Mesenchymal stem cell (in vitro differentiated cells and primary cell): ENCODE measurements at regions not wholly inside any gene's neighbourhood (a gene's known extent, or its start where the extent isn't known, plus 50 kb on each side); places are given as distances from the start of the nearest gene placed in this dataset.

Experiments
- DNase-seq: peaks from one replicate; pipeline ENCODE4 v3.0.0-alpha.2; 2013
- H2AFZ ChIP-seq: one replicate; pipeline ENCODE4 v1.6.1; 2013; ENCODE audit warnings: low read depth, mild to moderate bottlenecking, control low read depth, inconsistent platforms, low read length, moderate library complexity
- H2AK5ac ChIP-seq: 2 replicates; pipeline ENCODE4 v1.6.1; 2013; ENCODE audit warnings: low read length, moderate library complexity, mild to moderate bottlenecking, inconsistent platforms; ENCODE audit not compliant: severe bottlenecking
- H2BK120ac ChIP-seq: one replicate; pipeline ENCODE4 v1.6.1; 2013; ENCODE audit warnings: low read depth, mild to moderate bottlenecking, inconsistent platforms, low read length, moderate library complexity
- H2BK12ac ChIP-seq, 2 experiments: one replicate each; pipeline ENCODE4 v1.6.1; 2013; ENCODE audit warnings: inconsistent platforms in 2 of 2, low read length in 2 of 2, mild to moderate bottlenecking in 2 of 2, moderate library complexity in 2 of 2, control low read depth in 1 of 2
- H2BK15ac ChIP-seq: one replicate; pipeline ENCODE4 v1.6.1; 2013; ENCODE audit warnings: mild to moderate bottlenecking, low read depth, inconsistent platforms; ENCODE audit not compliant: poor library complexity, severe bottlenecking
- H2BK5ac ChIP-seq: 2 replicates; pipeline ENCODE4 v1.6.1; 2013; ENCODE audit warnings: low read depth, mild to moderate bottlenecking, low read length, control low read depth, inconsistent platforms; ENCODE audit not compliant: poor library complexity, severe bottlenecking
- H3K14ac ChIP-seq, 2 experiments: one replicate each; pipeline ENCODE4 v1.6.1; 2013; ENCODE audit warnings: inconsistent platforms in 2 of 2, low read length in 2 of 2, control low read depth in 1 of 2, mild to moderate bottlenecking in 1 of 2, moderate library complexity in 1 of 2
- H3K18ac ChIP-seq, 2 experiments: one replicate each; pipeline ENCODE4 v1.6.1; 2013; ENCODE audit warnings: inconsistent platforms in 2 of 2, low read length in 2 of 2, control low read depth in 1 of 2, low read depth in 1 of 2, mild to moderate bottlenecking in 1 of 2
- H3K23ac ChIP-seq, 2 experiments: one replicate each; pipeline ENCODE4 v1.6.1; 2013; ENCODE audit warnings: inconsistent platforms in 2 of 2, low read length in 2 of 2, mild to moderate bottlenecking in 2 of 2, moderate library complexity in 2 of 2, control low read depth in 1 of 2
- H3K27ac ChIP-seq: 2 replicates; pipeline ENCODE4 v1.5.1; 2013; ENCODE audit warnings: mild to moderate bottlenecking, moderate library complexity, low read length, control low read depth, inconsistent platforms; ENCODE audit not compliant: poor library complexity, severe bottlenecking
- H3K27me3 ChIP-seq, 2 experiments: 2 replicates each; pipeline versions ENCODE4 v1.6.1 to v1.7.0; 2013; ENCODE audit warnings: low read length in 2 of 2, mild to moderate bottlenecking in 2 of 2, moderate library complexity in 2 of 2, control low read depth in 1 of 2, inconsistent platforms in 1 of 2; ENCODE audit not compliant: control insufficient read depth in 1 of 2, insufficient read depth in 1 of 2
- H3K36me3 ChIP-seq, 2 experiments: 2 replicates each; pipeline versions ENCODE4 v1.6.1 to v1.7.0; 2013; ENCODE audit warnings: low read length in 2 of 2, control low read depth in 1 of 2, inconsistent platforms in 1 of 2, low read depth in 1 of 2, mild to moderate bottlenecking in 1 of 2; ENCODE audit not compliant: insufficient read depth in 2 of 2, control insufficient read depth in 1 of 2
- H3K4ac ChIP-seq, 2 experiments: one replicate each; pipeline ENCODE4 v1.6.1; 2013; ENCODE audit warnings: inconsistent platforms in 2 of 2, low read length in 2 of 2, mild to moderate bottlenecking in 2 of 2, moderate library complexity in 2 of 2, control low read depth in 1 of 2, low read depth in 1 of 2
- H3K4me1 ChIP-seq: 2 replicates; pipeline ENCODE4 v1.6.1; 2013; ENCODE audit warnings: low read depth, low read length, control low read depth; ENCODE audit not compliant: control insufficient read depth, insufficient read depth
- H3K4me2 ChIP-seq: 2 replicates; pipeline ENCODE4 v1.6.1; 2013; ENCODE audit warnings: low read length, mild to moderate bottlenecking, inconsistent platforms; ENCODE audit not compliant: poor library complexity, severe bottlenecking
- H3K4me3 ChIP-seq, 2 experiments: 2 replicates each; pipeline versions ENCODE4 v1.5.1 to v1.7.0; 2013; ENCODE audit warnings: low read length in 2 of 2, mild to moderate bottlenecking in 2 of 2, control low read depth in 1 of 2, low read depth in 1 of 2; ENCODE audit not compliant: insufficient read depth in 1 of 2
- H3K79me1 ChIP-seq: replicated peaks from 2 replicates; pipeline ENCODE4 v1.6.1; 2013; ENCODE audit warnings: mild to moderate bottlenecking, control low read depth, low read length, inconsistent platforms; ENCODE audit not compliant: poor library complexity, severe bottlenecking
- H3K9ac ChIP-seq: 2 replicates; pipeline ENCODE4 v1.7.0; 2013; ENCODE audit warnings: mild to moderate bottlenecking, low read length, moderate library complexity
- H3K9me3 ChIP-seq: 2 replicates; pipeline ENCODE4 v1.7.0; 2013; ENCODE audit warnings: mild to moderate bottlenecking, low read length; ENCODE audit not compliant: control insufficient read depth
- H4K8ac ChIP-seq: one replicate; pipeline ENCODE4 v1.6.1; 2013; ENCODE audit warnings: inconsistent platforms, mild to moderate bottlenecking, low read length, moderate library complexity
- H4K91ac ChIP-seq: one replicate; pipeline ENCODE4 v1.6.1; 2013; ENCODE audit warnings: mild to moderate bottlenecking, low read length, inconsistent platforms
- WGBS: methylation state at CpG from one replicate; pipeline ENCODE4 v1.1.7; 2013; ENCODE audit warnings: mixed read lengths; 5-methylcytosine and 5-hydroxymethylcytosine counted together

DNA sequence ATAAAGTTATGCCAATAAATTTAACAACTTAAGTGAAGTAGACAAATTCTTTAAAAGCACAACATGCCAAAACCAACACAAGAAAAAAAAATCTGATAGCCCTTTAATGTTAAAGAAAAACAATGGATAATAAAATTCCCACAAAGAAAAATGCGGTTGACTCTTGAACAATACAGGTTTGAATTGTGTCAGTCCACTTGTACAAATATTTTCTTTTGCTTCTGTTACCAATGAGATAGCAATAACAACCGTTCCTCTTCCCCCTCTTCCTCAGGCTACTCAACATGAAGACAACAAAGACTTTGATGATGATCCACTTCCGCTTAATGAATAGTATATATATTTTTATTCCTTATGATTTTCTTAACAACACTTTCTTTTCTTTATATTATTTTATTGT, 283.9 kb upstream of the MAN1A1 start:
- no peak overlapping the region for H3K4me3 ChIP-seq
- no peak overlapping the region for H2AFZ ChIP-seq
- H3K18ac ChIP-seq, result no peak overlapping the region
- H4K8ac ChIP-seq, result no peak overlapping the region
- DNase-seq, result no peak
- no peak overlapping the region for H3K14ac ChIP-seq
- H4K91ac ChIP-seq, result no peak overlapping the region
- no peak overlapping the region for H2AK5ac ChIP-seq
- H2BK12ac ChIP-seq, result no peak overlapping the region
- H2BK5ac ChIP-seq, result no peak overlapping the region
- no peak overlapping the region for H2BK120ac ChIP-seq
- H3K27ac ChIP-seq, result no peak overlapping the region
- no peaks in the 10 kb centered on the region for H3K4me1 ChIP-seq
- no peaks in the 10 kb centered on the region for H3K27me3 ChIP-seq
- WGBS, result 100% methylated on average over 1 of the region's 3 CpGs
- H3K9ac ChIP-seq, result no peak overlapping the region
- no peak overlapping the region for H2BK15ac ChIP-seq
- H3K9me3 ChIP-seq, result no peaks in the 10 kb centered on the region
- H3K4me2 ChIP-seq, result no peak overlapping the region
- H3K23ac ChIP-seq, result no peak overlapping the region
- no peaks in the 10 kb centered on the region for H3K79me1 ChIP-seq
- H3K36me3 ChIP-seq, result no peaks in the 10 kb centered on the region
- H3K4ac ChIP-seq, result no peak overlapping the region

DNA sequence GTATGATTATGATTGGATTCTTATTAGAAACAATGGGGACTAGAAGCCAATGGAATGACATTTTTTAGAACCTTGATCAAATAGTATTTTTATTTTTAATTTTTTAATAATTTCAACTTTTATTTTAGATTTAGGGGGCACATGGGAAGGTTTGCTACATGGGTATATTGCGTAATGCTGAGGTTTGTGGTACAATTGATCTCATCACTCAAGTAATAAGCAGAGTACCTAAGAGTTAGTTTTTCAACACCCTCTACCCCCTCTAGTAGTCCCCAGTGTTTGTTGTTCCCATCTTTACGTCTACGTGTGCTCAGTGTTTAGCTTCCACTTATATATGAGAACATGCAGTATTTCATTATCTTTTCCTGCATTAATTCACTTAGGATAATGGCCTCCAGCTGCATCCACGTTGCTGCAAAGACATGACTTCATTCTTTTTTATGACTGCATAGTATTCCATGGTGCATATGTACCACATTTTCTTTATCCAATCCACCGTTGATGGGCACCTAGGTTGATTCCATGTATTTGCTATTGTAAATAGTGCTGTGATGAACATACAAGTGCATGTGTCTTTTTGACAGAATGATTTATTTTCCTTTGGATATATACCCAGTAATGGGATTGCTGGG, 281.1 kb upstream of the MAN1A1 start:
- no peak overlapping the region for H2BK15ac ChIP-seq
- H2BK120ac ChIP-seq, result no peak overlapping the region
- no peak overlapping the region for H3K9ac ChIP-seq
- H3K4me1 ChIP-seq, result no peaks in the 10 kb centered on the region
- no peaks in the 10 kb centered on the region for H3K36me3 ChIP-seq
- H3K79me1 ChIP-seq, result no peaks in the 10 kb centered on the region
- no peak overlapping the region for H2AK5ac ChIP-seq
- WGBS, result 88% methylated on average over 4 of the region's 5 CpGs
- H3K27me3 ChIP-seq, result no peaks in the 10 kb centered on the region
- DNase-seq, result no peak
- no peak overlapping the region for H3K23ac ChIP-seq
- no peak overlapping the region for H3K4ac ChIP-seq
- H2BK5ac ChIP-seq, result no peak overlapping the region
- H4K91ac ChIP-seq, result no peak overlapping the region
- no peaks in the 10 kb centered on the region for H3K9me3 ChIP-seq
- H3K18ac ChIP-seq, result no peak overlapping the region
- H3K4me3 ChIP-seq, result no peak overlapping the region
- no peak overlapping the region for H3K4me2 ChIP-seq
- no peak overlapping the region for H3K14ac ChIP-seq
- no peak overlapping the region for H2BK12ac ChIP-seq
- no peak overlapping the region for H4K8ac ChIP-seq
- no peak overlapping the region for H3K27ac ChIP-seq
- H2AFZ ChIP-seq, result no peak overlapping the region

DNA sequence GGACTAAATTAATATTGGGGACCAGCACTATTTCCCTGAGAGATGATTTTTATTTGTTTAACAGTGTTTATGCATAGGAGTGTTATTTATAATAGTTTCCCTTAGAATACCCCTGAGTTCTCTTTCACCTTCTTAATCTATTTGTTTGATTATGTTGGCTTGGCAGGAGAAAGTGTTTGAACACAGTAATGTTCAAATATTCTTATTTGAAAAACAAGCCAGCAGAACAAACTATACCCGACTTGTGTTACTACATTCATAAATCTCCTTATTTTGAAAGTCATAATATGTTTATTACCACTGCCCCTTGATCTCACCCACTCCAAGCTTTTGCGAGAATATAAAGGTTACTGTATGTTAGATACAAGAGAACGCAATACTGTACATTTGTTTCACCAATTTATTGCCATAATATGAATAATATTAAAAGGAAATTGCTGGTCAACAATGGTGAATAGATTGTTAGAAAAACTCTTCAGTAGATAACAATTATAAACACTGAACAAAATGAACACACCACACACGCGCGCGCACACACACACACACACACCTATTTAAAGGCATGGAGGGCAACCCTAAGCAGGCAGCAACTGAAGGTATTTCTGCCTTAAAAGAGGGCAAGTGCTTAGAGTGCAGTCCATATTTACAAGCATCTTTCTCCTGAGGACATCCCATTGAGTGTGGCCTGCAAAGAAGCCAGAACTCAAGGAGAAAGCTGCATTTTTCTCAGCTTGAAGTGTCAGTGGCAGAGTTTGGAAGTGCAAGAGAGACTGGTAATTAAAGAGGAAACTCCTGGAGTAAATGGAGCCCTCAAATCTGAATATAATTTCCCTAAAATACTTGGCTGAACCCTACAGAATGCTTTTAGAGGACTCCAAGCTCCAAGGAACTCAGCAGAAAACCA, 279.4 kb upstream of the MAN1A1 start:
- Histone ChIP-seq H2BK15ac (no peak overlapping the region), H3K4ac (no peak overlapping the region), H3K4me2 (no peak overlapping the region), H2BK120ac (no peak overlapping the region), H3K36me3 (no peaks in the 10 kb centered on the region), H4K8ac (no peak overlapping the region), H3K9me3 (no peaks in the 10 kb centered on the region), H3K18ac (no peak overlapping the region), H2BK5ac (no peak overlapping the region), H2AFZ (no peak overlapping the region), H3K4me3 (no peak overlapping the region), H2BK12ac (peak overlapping the region in 1 of 2 experiments; percentile 78), H2AK5ac (no peak overlapping the region), H3K4me1 (no peaks in the 10 kb centered on the region), H4K91ac (no peak overlapping the region), H3K23ac (no peak overlapping the region), H3K27ac (no peak overlapping the region), H3K9ac (peak overlapping the region; percentile 62), H3K79me1 (no peaks in the 10 kb centered on the region), H3K27me3 (no peaks in the 10 kb centered on the region), H3K14ac (no peak overlapping the region)
- DNase-seq, result no peak
- 100% methylated on average over 4 of the region's 7 CpGs for WGBS

DNA sequence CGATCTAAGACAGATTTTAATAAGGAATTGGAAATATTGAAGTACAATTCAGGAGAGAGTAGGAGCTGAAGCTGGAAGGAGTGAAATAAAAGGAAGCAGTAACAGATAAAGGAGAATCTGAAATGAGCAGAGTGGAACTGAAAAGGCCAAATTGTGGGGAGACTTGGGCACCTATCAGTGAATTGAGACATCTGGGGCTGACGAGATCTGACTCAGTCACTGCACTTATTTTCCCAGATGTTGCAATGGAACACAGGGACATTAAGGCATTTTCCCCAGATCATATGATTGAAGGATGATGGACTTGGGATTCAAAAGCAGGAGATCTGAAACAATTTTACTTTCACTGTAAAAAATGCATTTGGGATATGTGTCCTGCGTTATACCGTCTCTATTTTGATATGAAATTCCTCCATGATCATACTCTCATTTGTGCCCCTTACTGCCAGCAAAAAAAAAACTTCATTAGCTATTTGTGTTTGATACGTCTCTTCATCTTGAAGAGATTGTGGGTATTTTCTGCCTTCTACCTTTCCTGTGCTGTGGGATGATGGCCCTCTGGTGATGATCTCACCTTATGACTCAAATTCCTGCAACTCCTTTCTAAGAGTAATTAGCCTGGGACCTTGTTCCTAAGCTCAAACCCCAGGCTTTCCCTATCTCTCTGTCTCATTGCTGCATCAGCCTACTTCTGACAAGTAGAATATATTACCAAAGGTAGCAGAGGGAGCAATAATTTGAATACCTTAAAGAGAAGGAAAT, 278.5 kb upstream of the MAN1A1 start:
- no peak overlapping the region for H3K23ac ChIP-seq
- no peaks in the 10 kb centered on the region for H3K79me1 ChIP-seq
- no peak overlapping the region for H2AK5ac ChIP-seq
- no peak overlapping the region for H3K4me3 ChIP-seq
- H3K9ac ChIP-seq, result peak overlapping the region; percentile 62
- no peak overlapping the region for H3K4ac ChIP-seq
- H2AFZ ChIP-seq, result no peak overlapping the region
- no peak overlapping the region for H4K91ac ChIP-seq
- H3K27me3 ChIP-seq, result no peaks in the 10 kb centered on the region
- WGBS, result 95% methylated on average over 3 of the region's 5 CpGs
- DNase-seq, result peak; percentile 25
- peak overlapping the region; percentile 61 for H2BK120ac ChIP-seq
- H2BK5ac ChIP-seq, result no peak overlapping the region
- H4K8ac ChIP-seq, result no peak overlapping the region
- no peak overlapping the region for H2BK12ac ChIP-seq
- H3K18ac ChIP-seq, result peak overlapping the region in 1 of 2 experiments; percentile 37
- no peaks in the 10 kb centered on the region for H3K9me3 ChIP-seq
- no peaks in the 10 kb centered on the region for H3K36me3 ChIP-seq
- no peak overlapping the region for H2BK15ac ChIP-seq
- H3K4me1 ChIP-seq, result no peaks in the 10 kb centered on the region
- H3K27ac ChIP-seq, result no peak overlapping the region
- H3K4me2 ChIP-seq, result no peak overlapping the region
- H3K14ac ChIP-seq, result no peak overlapping the region
